CMK (cell line): ENCODE measurements at regions not wholly inside any gene's neighbourhood (a gene's known extent, or its start where the extent isn't known, plus 50 kb on each side); places are given as distances from the start of the nearest gene placed in this dataset.

Source experiments
- DNase-seq: peaks from one replicate; pipeline ENCODE4 v3.0.0-alpha.2; 2010; ENCODE audit warnings: low read depth

GRCh38 chr6:150537893-150538292, 61.8 kb upstream of the PLEKHG1 start:
- DNase-seq: no peak

- DNase-seq: no peak
Measured at GRCh38 chr6:150539111-150539510, 60.6 kb upstream of the PLEKHG1 start.

- no peak for DNase-seq
Measured at GRCh38 chr6:150539568-150539967, 60.1 kb upstream of the PLEKHG1 start.

GRCh38 chr6:150541576-150541975, 58.1 kb upstream of the PLEKHG1 start:
- no peak for DNase-seq

GRCh38 chr6:150543178-150543577, 56.5 kb upstream of the PLEKHG1 start:
- no peak for DNase-seq

- DNase-seq: no peak
Measured at GRCh38 chr6:150544793-150545192, 54.9 kb upstream of the PLEKHG1 start.

- no peak for DNase-seq
Measured at GRCh38 chr6:150546457-150546856, 53.2 kb upstream of the PLEKHG1 start.

GRCh38 chr6:150547502-150548222, 52.0 kb upstream of the PLEKHG1 start:
- no peak for DNase-seq

- no peak for DNase-seq
Measured at GRCh38 chr6:150548330-150548729, 51.4 kb upstream of the PLEKHG1 start.

GRCh38 chr6:150549007-150549406, 50.7 kb upstream of the PLEKHG1 start:
- no peak for DNase-seq

GRCh38 chr6:150549674-150550101, 50.0 kb upstream of the PLEKHG1 start:
- no peak for DNase-seq
